ENCODE measurements at regions not wholly inside any gene's neighbourhood (a gene's known extent, or its start where the extent isn't known, plus 50 kb on each side); places are given as distances from the start of the nearest gene placed in this dataset.

- no peak for TF ChIP-seq CTCF (IDR thresholded peaks at IDR 0.05)
- TF ChIP-seq POLR2A (IDR thresholded peaks at IDR 0.05), result no peak
- TF ChIP-seq EP300 (IDR thresholded peaks at IDR 0.05), result no peak
These were observed 789.2 kb upstream of the INTU start for GRCh38 chr4:126843492-126844067.
